Kidney (tissue), 13 donors: ENCODE measurements at regions not wholly inside any gene's neighbourhood (a gene's known extent, or its start where the extent isn't known, plus 50 kb on each side); places are given as distances from the start of the nearest gene placed in this dataset.

Source experiments
- DNase-seq, 5 donors: peaks; one replicate each; pipeline ENCODE4 v3.0.0-alpha.2; 2013 to 2020
- FAIRE-seq: peaks from 2 replicates; lab custom pipeline; 2012; peaks lifted over from hg19 to GRCh38; lab: Jason Lieb, UNC
- H3K27ac ChIP-seq, 2 donors: one replicate each; pipeline ENCODE4 v1.7.0; 2013; ENCODE audit warnings: low read depth in 2 of 2, low read length in 2 of 2, inconsistent platforms in 1 of 2
- H3K27me3 ChIP-seq: one replicate; pipeline ENCODE4 v1.7.1; 2013; ENCODE audit warnings: low read length, inconsistent platforms; ENCODE audit not compliant: control insufficient read depth, insufficient read depth
- H3K36me3 ChIP-seq, 3 donors: one replicate each; pipeline versions ENCODE4 v1.7.0 to v1.7.1; 2013; ENCODE audit warnings: low read length in 3 of 3, control low read depth in 1 of 3, inconsistent platforms in 1 of 3; ENCODE audit not compliant: insufficient read depth in 3 of 3, control insufficient read depth in 2 of 3
- H3K4me1 ChIP-seq, 3 donors: one replicate each; pipeline versions ENCODE4 v1.7.0 to v1.7.1; 2013; ENCODE audit warnings: low read length in 3 of 3, inconsistent platforms in 1 of 3, low read depth in 1 of 3; ENCODE audit not compliant: control insufficient read depth in 2 of 3, insufficient read depth in 2 of 3
- H3K4me3 ChIP-seq, 3 donors: one replicate each; pipeline versions ENCODE4 v1.7.0 to v1.8.1; 2013; ENCODE audit warnings: low read length in 3 of 3, control low read depth in 1 of 3, inconsistent platforms in 1 of 3
- H3K9ac ChIP-seq, 3 donors: one replicate each; pipeline versions ENCODE4 v1.7.0 to v1.7.1; 2013; ENCODE audit warnings: low read length in 3 of 3, control low read depth in 1 of 3, inconsistent platforms in 1 of 3
- H3K9me3 ChIP-seq, 3 donors: one replicate each; pipeline versions ENCODE4 v1.7.0 to v1.7.1; 2013; ENCODE audit warnings: low read length in 3 of 3, control low read depth in 1 of 3, inconsistent platforms in 1 of 3; ENCODE audit not compliant: control insufficient read depth in 2 of 3, insufficient read depth in 1 of 3
- CTCF ChIP-seq: IDR thresholded peaks from 3 replicates; pipeline ENCODE4 v1.5.1; 2012; ENCODE audit warnings: mild to moderate bottlenecking, moderate library complexity, borderline replicate concordance; ENCODE audit not compliant: insufficient read depth; ENCODE audit errors: extremely low read depth
- intact Hi-C: fragments of 100-400 bp; cut with DNase I; formaldehyde crosslinking; loops from one replicate; pipeline ENCODE4 v1.11.1; 2022
- donor health status: control.
- donor health status: control.
- donor health status: control.
- donor health status: control.
- donor health status: control.
- donor health status: DM: yes; HTN: yes; CAD: no.
- donor health status: Normal renal cell carcinoma (clear cell type).

GRCh38 chr11:12324585-12324984 is 52.8 kb upstream of the PARVA start:
- DNase-seq = no peak
- H3K4me1 ChIP-seq = peaks cover 0 to 4% (median 3%) of the 10 kb centered on the region in 3 donors
- no peak overlapping the region for H3K4me3 ChIP-seq
- no peak for TF ChIP-seq CTCF
- H3K27ac ChIP-seq = no peak overlapping the region
- intact Hi-C loops = loop anchor here (10.0 kb wide), 1 partner anchor 570 kb away; no protein-coding TSS in a partner anchor
- no peaks in the 10 kb centered on the region for H3K27me3 ChIP-seq
- H3K36me3 ChIP-seq = no peaks in the 10 kb centered on the region
- no peaks in the 10 kb centered on the region for H3K9me3 ChIP-seq
- no peak for FAIRE-seq
- no peak overlapping the region for H3K9ac ChIP-seq
